H9 (cell line): ENCODE measurements at regions not wholly inside any gene's neighbourhood (a gene's known extent, or its start where the extent isn't known, plus 50 kb on each side); places are given as distances from the start of the nearest gene placed in this dataset.
A peak's percentile ranks its signal among the peaks of the same experiment; 100 is the strongest.

Source experiments
- DNase-seq: peaks from one replicate; pipeline ENCODE4 v3.0.0-alpha.2; 2017
- H2AFZ ChIP-seq: one replicate; pipeline ENCODE4 v1.6.1; 2013; ENCODE audit warnings: mild to moderate bottlenecking, low read length, control low read depth, moderate library complexity
- H2AK5ac ChIP-seq: 2 replicates; pipeline ENCODE4 v1.6.1; 2013; ENCODE audit warnings: low read length, control low read depth, mixed read lengths; ENCODE audit not compliant: insufficient read length
- H2BK120ac ChIP-seq: one replicate; pipeline ENCODE4 v1.6.1; 2013; ENCODE audit warnings: low read depth, mild to moderate bottlenecking, low read length, control low read depth, inconsistent platforms; ENCODE audit not compliant: poor library complexity, severe bottlenecking
- H2BK12ac ChIP-seq: 2 replicates; pipeline ENCODE4 v1.6.1; 2013; ENCODE audit warnings: low read length, control low read depth, mixed read lengths, low read depth; ENCODE audit not compliant: insufficient read length
- H2BK15ac ChIP-seq: 2 replicates; pipeline ENCODE4 v1.6.1; 2013; ENCODE audit warnings: low read depth, low read length, control low read depth
- H2BK20ac ChIP-seq: one replicate; pipeline ENCODE4 v1.6.1; 2013; ENCODE audit warnings: low read depth, mild to moderate bottlenecking, low read length, control low read depth, inconsistent platforms; ENCODE audit not compliant: poor library complexity, severe bottlenecking
- H2BK5ac ChIP-seq: 2 replicates; pipeline ENCODE4 v1.6.1; 2013; ENCODE audit warnings: low read length, control low read depth, mixed read lengths; ENCODE audit not compliant: insufficient read length
- H3K14ac ChIP-seq: 2 replicates; pipeline ENCODE4 v1.6.1; 2013; ENCODE audit warnings: low read length, control low read depth; ENCODE audit not compliant: insufficient read depth
- H3K18ac ChIP-seq: 2 replicates; pipeline ENCODE4 v1.6.1; 2013; ENCODE audit warnings: low read depth, mild to moderate bottlenecking, mixed read lengths, low read length, control low read depth; ENCODE audit not compliant: insufficient read length
- H3K23ac ChIP-seq: 2 replicates; pipeline ENCODE4 v1.6.1; 2013; ENCODE audit warnings: low read length, control low read depth, mixed read lengths, low read depth; ENCODE audit not compliant: insufficient read length
- H3K23me2 ChIP-seq: 2 replicates; pipeline ENCODE4 v1.6.1; 2013; ENCODE audit warnings: low read depth, mild to moderate bottlenecking, mixed read lengths, low read length, control low read depth; ENCODE audit not compliant: insufficient read length, poor library complexity, severe bottlenecking
- H3K27ac ChIP-seq: 2 replicates; pipeline ENCODE4 v1.5.1; 2013; ENCODE audit warnings: low read length, control low read depth, mixed read lengths, low read depth; ENCODE audit not compliant: insufficient read length
- H3K27me3 ChIP-seq: 2 replicates; pipeline ENCODE4 v1.6.1; 2013; ENCODE audit warnings: low read length, control low read depth, inconsistent platforms; ENCODE audit not compliant: insufficient read depth
- H3K4ac ChIP-seq: 2 replicates; pipeline ENCODE4 v1.6.1; 2013; ENCODE audit warnings: low read depth, mild to moderate bottlenecking, control low read depth, inconsistent platforms, low read length, moderate library complexity
- H3K4me1 ChIP-seq: 2 replicates; pipeline ENCODE4 v1.6.1; 2013; ENCODE audit warnings: low read length, control low read depth, inconsistent platforms; ENCODE audit not compliant: insufficient read depth
- H3K4me2 ChIP-seq: 2 replicates; pipeline ENCODE4 v1.6.1; 2013; ENCODE audit warnings: low read length, control low read depth, mixed read lengths; ENCODE audit not compliant: insufficient read length, insufficient read depth
- H3K56ac ChIP-seq: 2 replicates; pipeline ENCODE4 v1.6.1; 2013; ENCODE audit warnings: low read depth, mild to moderate bottlenecking, mixed read lengths, low read length, control low read depth; ENCODE audit not compliant: insufficient read length
- H3K79me1 ChIP-seq: 2 replicates; pipeline ENCODE4 v1.6.1; 2013; ENCODE audit warnings: low read depth, mild to moderate bottlenecking, moderate library complexity, low read length, control low read depth, inconsistent platforms; ENCODE audit not compliant: insufficient read depth, poor library complexity, severe bottlenecking
- H3K79me2 ChIP-seq: 2 replicates; pipeline ENCODE4 v1.6.1; 2013; ENCODE audit warnings: low read length, control low read depth, inconsistent platforms; ENCODE audit not compliant: insufficient read depth
- H3K9ac ChIP-seq: 2 replicates; pipeline ENCODE4 v1.6.1; 2013; ENCODE audit warnings: low read length, control low read depth, mixed read lengths; ENCODE audit not compliant: insufficient read length; ENCODE audit errors: extremely low read depth
- H3K9me3 ChIP-seq: one replicate; pipeline ENCODE4 v1.6.1; 2013; ENCODE audit warnings: low read depth, low read length, inconsistent platforms; ENCODE audit not compliant: control insufficient read depth
- H3T11ph ChIP-seq: one replicate; pipeline ENCODE4 v1.6.1; 2013; ENCODE audit warnings: mild to moderate bottlenecking, low read length, control low read depth, inconsistent platforms
- H4K20me1 ChIP-seq: one replicate; pipeline ENCODE4 v1.6.1; 2013; ENCODE audit not compliant: control insufficient read depth, insufficient read length, insufficient read depth
- H4K5ac ChIP-seq: 2 replicates; pipeline ENCODE4 v1.6.1; 2013; ENCODE audit warnings: low read depth, mild to moderate bottlenecking, mixed read lengths, low read length, control low read depth; ENCODE audit not compliant: insufficient read length
- H4K8ac ChIP-seq: replicated peaks from 2 replicates; pipeline ENCODE4 v1.6.1; 2013; ENCODE audit warnings: low read length, control low read depth, mixed read lengths, low read depth; ENCODE audit not compliant: insufficient read length
- H4K91ac ChIP-seq: 2 replicates; pipeline ENCODE4 v1.6.1; 2013; ENCODE audit warnings: low read depth, mild to moderate bottlenecking, moderate library complexity, mixed read lengths, low read length, control low read depth; ENCODE audit not compliant: insufficient read length
- H3K27ac Mint-ChIP-seq, 3 experiments: 2 replicates in 2 of 3; 3 replicates in 1 of 3; pipeline ENCODE4 v1.8.0; 2020 to 2021; ENCODE audit warnings: mixed read lengths in 3 of 3, mild to moderate bottlenecking in 1 of 3, moderate library complexity in 1 of 3
- H3K27me3 Mint-ChIP-seq: 2 replicates; pipeline ENCODE4 v1.8.0; 2021; ENCODE audit warnings: low read depth, mild to moderate bottlenecking, moderate library complexity, mixed read lengths
- H3K36me3 Mint-ChIP-seq, 3 experiments: 2 replicates in 2 of 3; 3 replicates in 1 of 3; pipeline ENCODE4 v1.8.0; 2020 to 2021; ENCODE audit warnings: low read depth in 3 of 3, mixed read lengths in 3 of 3; ENCODE audit not compliant: insufficient read depth in 1 of 3
- H3K4me1 Mint-ChIP-seq, 2 experiments: 2 replicates each; pipeline ENCODE4 v1.8.0; 2020; ENCODE audit warnings: mixed read lengths in 2 of 2
- H3K4me3 Mint-ChIP-seq, 2 experiments: 2 replicates in 1 of 2; 3 replicates in 1 of 2; pipeline ENCODE4 v1.8.0; 2020 to 2021; ENCODE audit warnings: mild to moderate bottlenecking in 2 of 2, mixed read lengths in 2 of 2, moderate library complexity in 1 of 2
- H3K9me3 Mint-ChIP-seq, 2 experiments: 2 replicates in 1 of 2; 3 replicates in 1 of 2; pipeline ENCODE4 v1.8.0; 2020; ENCODE audit warnings: mild to moderate bottlenecking in 2 of 2, mixed read lengths in 2 of 2, moderate library complexity in 1 of 2
- WGBS: extraction: QIAGEN DNeasy Blood & Tissue Kit; methylation state at CpG from one replicate; pipeline ENCODE4 v1.1.7; 2013; ENCODE audit warnings: missing lambda C conversion rate, low lambda C conversion rate, mixed read lengths; ENCODE audit not compliant: insufficient read length; ENCODE audit errors: extremely low coverage; 5-methylcytosine and 5-hydroxymethylcytosine counted together
- TF ChIP-seq, protein P1 (sequence below): fragments of 200-600 bp; sonication (generic); conservative IDR thresholded peaks from 3 replicates; pipeline ENCODE4 v1.8.0; 2021; ENCODE audit warnings: antibody characterized with exemption, mild to moderate bottlenecking

DNA sequence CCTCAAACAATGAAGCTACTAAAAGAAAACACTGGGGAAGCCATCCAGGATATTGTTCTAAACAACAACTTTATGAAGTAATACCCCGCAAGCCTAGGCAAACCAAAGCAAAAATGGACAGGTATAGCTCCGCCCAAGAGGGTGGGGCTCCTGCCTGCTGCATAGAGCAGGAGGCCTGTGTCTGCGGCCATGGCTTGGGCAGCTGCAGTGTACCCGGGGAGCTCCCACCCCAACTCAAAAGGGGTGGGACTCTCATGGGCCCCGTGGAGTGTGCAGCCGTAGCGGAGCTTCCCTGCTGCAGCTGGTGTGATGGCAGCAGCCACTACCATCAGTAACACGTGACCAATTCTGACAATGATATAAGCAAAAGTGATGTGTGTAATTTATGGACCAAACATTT lies 264.2 kb upstream of the KITLG start:
- no peaks in the 10 kb centered on the region for H3K79me1 ChIP-seq
- no peak overlapping the region for H2BK120ac ChIP-seq
- Mint-ChIP-seq H3K9me3 (peaks cover 7% of the 10 kb centered on the region in 2 experiments), H3K4me1 (peaks cover 0 to 10% of the 10 kb centered on the region in 2 experiments; a peak in 3 of 4 replicates), H3K27ac (no peak overlapping the region), H3K36me3 (peaks cover 3 to 13% (median 11%) of the 10 kb centered on the region in 3 experiments; a peak in 5 of 7 replicates), H3K4me3 (no peak overlapping the region), H3K27me3 (no peaks in the 10 kb centered on the region)
- no peak overlapping the region for H3K23ac ChIP-seq
- no peak overlapping the region for H2BK15ac ChIP-seq
- no peak overlapping the region for H3K4ac ChIP-seq
- H4K5ac ChIP-seq, result no peak overlapping the region
- H3K9me3 ChIP-seq, result no peaks in the 10 kb centered on the region
- no peak overlapping the region for H3K9ac ChIP-seq
- no peak overlapping the region for H4K91ac ChIP-seq
- H3T11ph ChIP-seq, result no peak overlapping the region
- no peak overlapping the region for H3K27ac ChIP-seq
- peak; percentile 41 for DNase-seq
- no peaks in the 10 kb centered on the region for H4K20me1 ChIP-seq
- no peak overlapping the region for H3K4me2 ChIP-seq
- no peaks in the 10 kb centered on the region for H3K27me3 ChIP-seq
- H3K23me2 ChIP-seq, result no peaks in the 10 kb centered on the region
- H4K8ac ChIP-seq, result no peak overlapping the region
- H3K14ac ChIP-seq, result no peak overlapping the region
- no peaks in the 10 kb centered on the region for H3K79me2 ChIP-seq
- no peak overlapping the region for H2BK5ac ChIP-seq
- H3K56ac ChIP-seq, result no peak overlapping the region
- no peaks in the 10 kb centered on the region for H3K4me1 ChIP-seq
- H3K18ac ChIP-seq, result no peak overlapping the region
- no peak overlapping the region for H2AFZ ChIP-seq
- H2AK5ac ChIP-seq, result no peak overlapping the region
- WGBS, result no CpG with 5 or more reads among the region's 8 CpGs
- TF ChIP-seq, protein P1, sequence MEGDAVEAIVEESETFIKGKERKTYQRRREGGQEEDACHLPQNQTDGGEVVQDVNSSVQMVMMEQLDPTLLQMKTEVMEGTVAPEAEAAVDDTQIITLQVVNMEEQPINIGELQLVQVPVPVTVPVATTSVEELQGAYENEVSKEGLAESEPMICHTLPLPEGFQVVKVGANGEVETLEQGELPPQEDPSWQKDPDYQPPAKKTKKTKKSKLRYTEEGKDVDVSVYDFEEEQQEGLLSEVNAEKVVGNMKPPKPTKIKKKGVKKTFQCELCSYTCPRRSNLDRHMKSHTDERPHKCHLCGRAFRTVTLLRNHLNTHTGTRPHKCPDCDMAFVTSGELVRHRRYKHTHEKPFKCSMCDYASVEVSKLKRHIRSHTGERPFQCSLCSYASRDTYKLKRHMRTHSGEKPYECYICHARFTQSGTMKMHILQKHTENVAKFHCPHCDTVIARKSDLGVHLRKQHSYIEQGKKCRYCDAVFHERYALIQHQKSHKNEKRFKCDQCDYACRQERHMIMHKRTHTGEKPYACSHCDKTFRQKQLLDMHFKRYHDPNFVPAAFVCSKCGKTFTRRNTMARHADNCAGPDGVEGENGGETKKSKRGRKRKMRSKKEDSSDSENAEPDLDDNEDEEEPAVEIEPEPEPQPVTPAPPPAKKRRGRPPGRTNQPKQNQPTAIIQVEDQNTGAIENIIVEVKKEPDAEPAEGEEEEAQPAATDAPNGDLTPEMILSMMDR, result no peak
- H2BK20ac ChIP-seq, result no peak overlapping the region
- H2BK12ac ChIP-seq, result no peak overlapping the region
